Fibroblast of upper back skin (primary cell): ENCODE measurements at regions not wholly inside any gene's neighbourhood (a gene's known extent, or its start where the extent isn't known, plus 50 kb on each side); places are given as distances from the start of the nearest gene placed in this dataset.

Source experiments
- DNase-seq: peaks from one replicate; pipeline ENCODE4 v3.0.0-alpha.2; 2013

- no peak for DNase-seq
Measured at GRCh38 chr10:29035721-29036120, 253.1 kb upstream of the LYZL1 start.

DNA sequence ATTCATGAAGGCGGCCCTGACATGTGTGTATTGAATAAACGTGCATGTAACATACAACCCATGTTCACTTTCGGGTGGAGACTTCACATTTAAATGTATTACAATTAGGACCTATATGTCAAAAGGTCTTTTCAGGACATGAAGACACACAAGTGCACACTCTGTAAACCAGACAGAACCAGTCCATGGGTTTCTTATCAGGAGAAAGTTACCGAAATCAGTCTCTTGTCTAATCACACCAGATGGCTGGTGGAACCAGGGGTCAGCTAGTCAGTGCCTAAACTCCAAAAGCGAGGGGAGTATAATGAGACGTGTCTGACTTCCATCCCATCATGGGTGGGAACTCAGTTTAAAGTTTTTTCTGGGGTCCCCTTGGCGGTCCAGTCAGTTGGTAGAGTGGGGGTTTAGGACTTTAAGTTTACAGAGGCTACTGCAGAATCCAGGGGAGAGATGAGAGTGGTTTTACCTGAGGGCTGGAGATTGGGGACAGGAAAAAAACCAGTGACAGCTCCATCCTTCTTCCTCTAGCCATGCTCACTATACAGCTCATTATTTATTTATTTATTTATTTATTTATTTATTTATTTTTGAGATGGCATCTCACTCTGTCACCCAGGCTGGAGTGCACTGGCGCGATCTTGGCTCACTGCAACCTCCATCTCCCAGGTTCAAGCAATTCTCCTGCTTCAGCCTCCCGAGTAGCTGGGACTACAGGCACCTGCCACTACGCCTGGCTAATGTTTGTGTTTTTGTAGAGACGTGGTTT, 251.3 kb upstream of the LYZL1 start:
- DNase-seq: no peak

GRCh38 chr10:29039091-29039490, 249.8 kb upstream of the LYZL1 start:
- DNase-seq: peak; percentile 48

DNA sequence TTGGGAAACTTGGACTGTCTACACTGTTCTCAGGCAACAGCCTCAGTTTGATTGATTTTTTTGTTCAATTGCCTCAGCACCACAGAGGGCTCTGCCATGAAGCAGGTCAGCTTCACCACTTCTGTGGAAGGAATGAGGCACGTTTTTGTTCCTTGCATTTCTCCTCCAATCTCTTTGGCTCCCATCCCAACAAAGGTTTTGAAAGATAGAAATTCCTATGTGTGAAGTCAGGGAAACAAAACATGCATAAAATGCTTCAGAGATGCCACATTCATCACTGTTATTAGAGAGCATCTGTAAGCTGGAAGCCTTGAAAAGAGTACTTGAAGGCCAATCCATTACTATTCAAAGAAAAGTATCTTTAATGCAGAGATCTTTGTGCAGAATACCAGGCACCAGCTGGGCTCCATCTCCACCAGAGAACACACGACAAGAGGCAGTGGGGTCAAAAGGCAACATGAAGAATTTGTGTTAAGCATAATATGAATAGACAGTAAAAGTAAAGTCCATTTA, 249.1 kb upstream of the LYZL1 start:
- DNase-seq: peak; percentile 98

DNA sequence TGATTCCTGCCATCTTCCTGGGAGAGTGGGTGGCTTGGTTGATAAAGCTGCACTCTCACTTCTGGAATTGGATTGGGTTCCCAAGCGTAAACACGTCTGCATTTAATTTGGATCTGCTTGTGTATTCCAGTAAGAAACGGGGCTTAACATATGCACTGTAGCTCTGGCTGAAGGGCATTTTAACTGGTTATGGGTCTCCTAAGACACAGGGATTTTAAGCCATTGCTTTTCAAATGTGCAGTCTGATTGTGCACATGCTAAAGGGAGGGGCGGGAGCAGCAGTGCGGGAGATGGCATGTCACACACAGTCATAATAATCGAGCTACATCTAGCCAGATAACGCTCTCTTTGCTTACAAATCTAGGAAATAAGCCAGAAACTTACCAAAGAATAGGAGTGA, 247.3 kb upstream of the LYZL1 start:
- peak; percentile 31 for DNase-seq

DNA sequence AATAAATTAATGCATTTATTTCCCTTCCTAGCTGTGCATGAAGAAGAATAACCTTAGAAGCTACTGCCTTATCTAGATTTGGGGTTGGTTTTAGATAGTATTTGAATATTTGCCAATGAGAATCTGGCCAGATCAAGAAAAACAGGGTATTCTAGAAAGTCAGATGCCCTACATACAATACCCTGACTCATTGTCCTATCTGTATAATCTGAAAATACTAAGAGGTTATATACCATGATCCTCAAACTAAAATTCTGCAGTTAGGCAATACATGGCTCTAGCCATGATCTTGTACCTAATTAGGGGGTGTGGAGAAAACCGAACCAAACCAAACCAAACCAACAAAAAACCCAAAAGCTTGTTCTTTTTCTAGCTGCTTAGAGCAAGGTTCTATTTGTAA, 240.4 kb upstream of the LYZL1 start:
- DNase-seq: no peak

GRCh38 chr10:29050081-29050480, 238.8 kb upstream of the LYZL1 start:
- DNase-seq: no peak

GRCh38 chr10:29055101-29055500, 233.8 kb upstream of the LYZL1 start:
- no peak for DNase-seq

- no peak for DNase-seq
Measured at GRCh38 chr10:29056729-29057128, 232.1 kb upstream of the LYZL1 start.

DNA sequence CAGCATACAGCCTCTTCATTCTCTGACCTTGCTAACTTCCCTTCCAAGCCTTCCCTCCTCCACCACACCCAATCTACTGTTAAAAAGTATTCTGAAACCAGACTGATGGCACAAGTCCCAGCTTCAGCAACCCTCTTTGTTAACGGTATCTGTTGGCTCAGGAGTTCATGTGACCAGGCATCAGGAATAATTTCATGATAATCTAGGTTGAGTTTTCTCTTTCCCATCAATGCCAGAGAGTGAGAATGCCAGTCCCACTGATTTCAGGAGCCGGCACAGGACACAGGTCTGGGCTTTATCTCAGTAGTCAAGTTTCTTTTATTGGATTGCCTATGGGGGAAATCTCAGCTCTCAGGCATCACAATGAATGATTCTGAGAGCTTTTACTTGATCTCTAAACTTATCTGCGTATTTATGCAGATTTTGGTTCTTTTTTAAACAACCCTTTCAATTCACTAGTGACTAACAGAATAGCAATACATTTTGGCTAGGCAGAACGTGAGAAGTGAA, 231.0 kb upstream of the LYZL1 start:
- DNase-seq: peak; percentile 43

GRCh38 chr10:29063806-29064644, 224.8 kb upstream of the LYZL1 start:
- peak; percentile 73 for DNase-seq

GRCh38 chr10:29064680-29065079, 224.2 kb upstream of the LYZL1 start:
- peak; percentile 26 for DNase-seq

DNA sequence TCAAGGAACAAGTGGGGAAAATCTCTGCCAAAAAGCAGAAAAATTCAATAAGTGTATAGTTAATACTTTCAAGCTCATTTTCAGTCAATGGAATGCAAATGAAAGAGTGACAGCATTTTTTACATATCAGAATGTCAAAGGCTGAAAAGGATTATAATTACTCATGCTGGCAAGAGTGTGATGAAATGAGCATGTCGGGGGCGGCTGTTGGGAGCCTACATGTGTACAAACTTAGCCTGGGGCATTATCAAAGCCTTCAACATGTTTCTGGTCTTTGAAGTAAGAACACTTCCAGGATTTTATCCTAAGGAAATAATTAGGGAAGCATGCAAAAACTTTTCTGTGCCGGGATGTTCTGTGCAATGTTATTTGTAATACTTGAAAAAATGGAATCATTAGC, 221.7 kb upstream of the LYZL1 start:
- DNase-seq: peak; percentile 43

- DNase-seq: no peak
Measured at GRCh38 chr10:29067628-29068027, 221.2 kb upstream of the LYZL1 start.

DNA sequence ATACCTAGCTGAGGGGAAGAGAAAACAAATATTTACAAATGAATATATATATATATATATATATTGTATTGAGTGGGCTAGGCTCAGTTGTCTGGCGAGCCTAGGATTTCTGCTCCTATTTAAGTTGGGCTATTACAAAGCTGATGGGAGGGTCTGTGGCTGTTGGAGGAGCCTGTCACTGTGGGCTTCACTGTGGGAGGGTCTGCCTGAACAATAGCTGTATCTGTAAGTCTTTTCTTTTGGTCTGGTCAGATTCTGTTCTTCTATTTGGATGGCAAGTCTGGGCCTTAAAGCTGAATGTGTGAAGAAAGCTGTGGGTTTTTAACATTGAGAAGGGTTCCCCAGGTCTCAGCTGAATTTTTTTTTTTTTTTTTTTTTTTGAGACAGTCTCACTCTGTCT, 220.6 kb upstream of the LYZL1 start:
- no peak for DNase-seq

- DNase-seq: no peak
Measured at GRCh38 chr10:29068966-29069365, 219.9 kb upstream of the LYZL1 start.

- DNase-seq: no peak
Measured at GRCh38 chr10:29069941-29070340, 218.9 kb upstream of the LYZL1 start.

DNA sequence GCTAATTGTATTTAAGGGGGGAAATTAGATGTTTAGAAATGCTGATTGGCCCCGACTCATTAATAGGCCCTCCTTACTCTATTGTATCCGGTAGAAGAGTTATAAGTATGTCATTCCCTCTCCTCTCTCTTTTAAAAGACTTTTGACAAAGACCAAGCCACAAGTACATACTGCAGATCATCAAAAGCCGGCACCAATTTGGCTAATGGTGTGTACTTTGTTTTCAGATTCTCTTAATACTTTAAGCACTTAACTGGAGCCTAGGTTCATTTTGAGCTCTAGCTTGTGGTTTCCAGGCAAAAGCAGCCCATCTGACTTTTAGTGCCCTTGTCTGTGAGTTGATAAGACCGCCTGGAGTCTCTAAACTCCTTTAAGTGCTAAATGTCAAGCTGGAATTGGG, 210.0 kb upstream of the LYZL1 start:
- no peak for DNase-seq

- no peak for DNase-seq
Measured at GRCh38 chr10:29081231-29081630, 207.6 kb upstream of the LYZL1 start.

- DNase-seq: no peak
Measured at GRCh38 chr10:29081951-29082685, 206.8 kb upstream of the LYZL1 start.

DNA sequence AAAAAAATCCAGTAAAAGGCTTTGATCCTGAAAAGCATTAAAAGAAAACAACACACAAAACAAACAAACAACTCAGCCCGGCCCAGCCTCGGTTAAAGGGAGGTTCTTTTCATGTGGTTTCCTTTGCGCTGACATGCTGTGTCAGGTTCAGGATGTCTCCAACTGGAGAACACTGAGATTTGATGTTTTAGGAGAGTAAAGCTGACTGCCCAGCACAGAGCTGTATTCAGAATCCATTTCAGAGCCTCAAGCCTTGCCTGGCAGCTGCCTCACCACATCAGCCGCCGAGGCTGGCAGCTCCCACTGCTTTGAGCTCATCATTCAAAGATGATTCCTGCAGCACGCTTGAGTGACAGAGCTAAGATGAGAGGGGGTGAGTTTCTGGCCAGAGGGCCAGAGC, 205.8 kb upstream of the LYZL1 start:
- no peak for DNase-seq

DNA sequence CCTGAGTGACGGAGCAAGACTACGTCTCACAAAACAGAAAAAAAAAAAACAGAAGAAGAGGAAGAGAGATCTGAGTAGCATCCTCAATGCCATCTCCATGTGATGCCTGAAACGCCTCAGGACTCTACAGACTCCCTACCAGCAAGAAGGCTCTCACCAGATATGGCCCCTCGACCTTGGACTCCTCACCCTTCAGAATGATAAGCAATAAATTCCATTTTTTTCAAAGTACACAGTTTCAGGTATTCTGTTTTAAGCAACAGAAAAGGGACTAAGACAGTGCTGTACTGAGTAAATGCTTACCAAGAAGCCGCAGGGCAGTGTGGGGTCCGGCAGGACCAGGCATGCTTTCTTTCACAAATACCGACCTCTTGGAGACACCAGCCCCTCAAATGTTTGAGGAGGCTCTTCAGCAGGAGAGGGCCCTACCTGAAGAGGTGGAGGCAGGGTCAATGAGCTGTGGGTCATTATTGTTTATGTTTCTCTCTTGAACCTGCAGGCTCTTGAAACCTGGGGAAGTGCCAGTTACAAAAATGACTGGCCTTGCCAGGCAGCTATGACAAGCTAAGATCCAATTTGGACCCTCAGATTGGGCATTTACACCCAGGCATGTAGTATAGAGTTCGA, 204.1 kb upstream of the LYZL1 start:
- no peak for DNase-seq

- DNase-seq: no peak
Measured at GRCh38 chr10:29089091-29089490, 199.8 kb upstream of the LYZL1 start.
